Kidney epithelial cell (primary cell): ENCODE measurements at regions not wholly inside any gene's neighbourhood (a gene's known extent, or its start where the extent isn't known, plus 50 kb on each side); places are given as distances from the start of the nearest gene placed in this dataset.

Experiments used
- DNase-seq: peaks from one replicate; pipeline ENCODE4 v3.0.0-alpha.2; 2010; ENCODE audit warnings: low read depth
- H3K27me3 ChIP-seq: 2 replicates; pipeline ENCODE4 v1.6.0; 2011; ENCODE audit warnings: low read length; ENCODE audit not compliant: control insufficient read depth, insufficient read depth
- H3K36me3 ChIP-seq: 2 replicates; pipeline ENCODE4 v1.5.1; 2011; ENCODE audit warnings: low read length; ENCODE audit not compliant: control insufficient read depth, insufficient read depth
- H3K4me3 ChIP-seq: 2 replicates; pipeline ENCODE4 v1.5.1; 2011; ENCODE audit warnings: low read depth, mild to moderate bottlenecking, control low read depth, low read length
- TF ChIP-seq, protein P1 (sequence below): IDR thresholded peaks from 2 replicates; pipeline ENCODE4 v1.5.1; 2011; ENCODE audit warnings: mild to moderate bottlenecking, moderate library complexity, low read length, control low read depth, inconsistent platforms; ENCODE audit not compliant: insufficient read depth, poor library complexity, severe bottlenecking

- H3K36me3 ChIP-seq, result no peaks in the 10 kb centered on the region
- H3K4me3 ChIP-seq, result no peak overlapping the region
- H3K27me3 ChIP-seq, result no peaks in the 10 kb centered on the region
- TF ChIP-seq, protein P1, sequence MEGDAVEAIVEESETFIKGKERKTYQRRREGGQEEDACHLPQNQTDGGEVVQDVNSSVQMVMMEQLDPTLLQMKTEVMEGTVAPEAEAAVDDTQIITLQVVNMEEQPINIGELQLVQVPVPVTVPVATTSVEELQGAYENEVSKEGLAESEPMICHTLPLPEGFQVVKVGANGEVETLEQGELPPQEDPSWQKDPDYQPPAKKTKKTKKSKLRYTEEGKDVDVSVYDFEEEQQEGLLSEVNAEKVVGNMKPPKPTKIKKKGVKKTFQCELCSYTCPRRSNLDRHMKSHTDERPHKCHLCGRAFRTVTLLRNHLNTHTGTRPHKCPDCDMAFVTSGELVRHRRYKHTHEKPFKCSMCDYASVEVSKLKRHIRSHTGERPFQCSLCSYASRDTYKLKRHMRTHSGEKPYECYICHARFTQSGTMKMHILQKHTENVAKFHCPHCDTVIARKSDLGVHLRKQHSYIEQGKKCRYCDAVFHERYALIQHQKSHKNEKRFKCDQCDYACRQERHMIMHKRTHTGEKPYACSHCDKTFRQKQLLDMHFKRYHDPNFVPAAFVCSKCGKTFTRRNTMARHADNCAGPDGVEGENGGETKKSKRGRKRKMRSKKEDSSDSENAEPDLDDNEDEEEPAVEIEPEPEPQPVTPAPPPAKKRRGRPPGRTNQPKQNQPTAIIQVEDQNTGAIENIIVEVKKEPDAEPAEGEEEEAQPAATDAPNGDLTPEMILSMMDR, result no peak
- DNase-seq, result no peak
Observed at GRCh38 chr5:75961818-75962217, 121.4 kb upstream of the SV2C start.

DNA sequence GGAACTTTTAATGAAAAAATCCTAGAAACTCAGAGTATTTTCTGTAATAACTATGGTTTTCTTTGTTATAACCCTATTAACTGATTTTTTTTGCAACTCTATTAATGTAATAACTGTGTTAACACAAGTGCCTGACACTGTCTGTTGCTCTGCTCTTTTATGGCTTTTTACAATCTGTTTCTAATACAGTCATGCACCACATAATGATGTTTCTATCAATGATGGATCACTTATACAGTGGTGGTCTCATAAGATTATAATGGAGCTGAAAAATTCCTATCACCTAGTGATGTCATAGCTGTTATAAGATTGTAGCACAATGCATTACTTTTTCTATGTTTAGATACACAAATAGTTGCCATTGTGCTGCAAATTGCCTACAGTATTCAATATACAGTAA lies 123.1 kb upstream of the SV2C start:
- Histone ChIP-seq H3K27me3 (no peaks in the 10 kb centered on the region), H3K4me3 (no peak overlapping the region), H3K36me3 (no peaks in the 10 kb centered on the region)
- DNase-seq, result no peak
- TF ChIP-seq, protein P1, result no peak

GRCh38 chr5:75952963-75953362 lies 130.2 kb upstream of the SV2C start:
- no peak for DNase-seq
- Histone ChIP-seq H3K4me3 (no peak overlapping the region), H3K36me3 (no peaks in the 10 kb centered on the region), H3K27me3 (no peaks in the 10 kb centered on the region)
- TF ChIP-seq, protein P1, result no peak

DNA sequence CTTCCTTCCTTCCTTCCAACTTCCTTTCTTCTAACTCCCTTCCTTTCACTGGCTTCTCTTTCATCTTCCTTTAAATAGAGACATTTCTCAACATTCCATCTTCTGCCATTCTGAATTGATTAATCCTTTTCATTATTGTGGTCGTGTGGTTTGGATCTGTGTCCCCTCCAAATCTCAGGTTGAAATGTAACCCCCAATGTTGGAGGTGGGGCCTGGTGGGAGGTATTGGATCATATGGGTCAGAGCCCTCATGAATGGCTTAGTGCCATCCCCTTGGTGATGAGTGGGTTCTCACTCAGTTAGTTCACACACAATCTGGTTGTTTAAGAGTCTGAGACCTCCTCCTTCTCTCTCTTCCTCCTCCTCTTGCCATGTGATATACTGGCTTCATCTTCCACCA lies 130.9 kb upstream of the SV2C start:
- TF ChIP-seq, protein P1, result no peak

DNA sequence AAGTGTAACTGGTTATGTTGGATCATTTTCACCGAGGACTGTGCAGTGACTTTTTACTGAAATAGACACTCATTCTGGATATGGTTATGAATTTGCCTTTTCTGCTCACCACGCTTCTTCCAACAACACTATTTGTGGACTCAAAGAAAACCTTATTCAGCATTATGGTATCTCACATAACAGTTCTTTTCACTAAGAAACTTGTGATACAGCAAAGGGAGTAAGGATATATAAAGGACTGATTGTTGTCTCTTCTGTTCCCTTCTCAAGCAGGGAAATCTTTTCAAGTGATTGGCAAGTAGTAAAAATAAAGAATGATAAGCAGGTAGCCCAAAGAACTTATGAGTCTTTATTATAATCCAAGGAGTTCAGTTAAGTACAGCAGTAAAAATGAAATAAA lies 131.5 kb upstream of the SV2C start:
- TF ChIP-seq, protein P1, result no peak
- Histone ChIP-seq H3K36me3 (no peaks in the 10 kb centered on the region), H3K27me3 (no peaks in the 10 kb centered on the region), H3K4me3 (no peak overlapping the region)
- no peak for DNase-seq

More for the DNA sequence above, 130.9 kb upstream of the SV2C start:
- no peaks in the 10 kb centered on the region for H3K27me3 ChIP-seq
- H3K4me3 ChIP-seq, result no peak overlapping the region
- H3K36me3 ChIP-seq, result no peaks in the 10 kb centered on the region
- DNase-seq, result no peak

- no peaks in the 10 kb centered on the region for H3K36me3 ChIP-seq
- TF ChIP-seq, protein P1, result no peak
- DNase-seq, result no peak
Observed at GRCh38 chr5:75951158-75951557, 132.0 kb upstream of the SV2C start.

More at GRCh38 chr5:75951158-75951557, 132.0 kb upstream of the SV2C start:
- Histone ChIP-seq H3K4me3 (no peak overlapping the region), H3K27me3 (no peaks in the 10 kb centered on the region)
